Stimulated activated CD8-positive, alpha-beta memory T cell treated with anti-CD3 and anti-CD28 coated beads, Interleukin-7, amount 100 ng/mL, for 1 hour (primary cell): ENCODE measurements at regions not wholly inside any gene's neighbourhood (a gene's known extent, or its start where the extent isn't known, plus 50 kb on each side); places are given as distances from the start of the nearest gene placed in this dataset.

Experiments
- DNase-seq, 2 donors: peaks; one replicate each; pipeline ENCODE4 v3.0.0-alpha.2; 2020; ENCODE audit warnings: low read depth in 2 of 2

- no peak for DNase-seq
Observed at GRCh38 chr11:116184763-116185162, 588.0 kb downstream of the BUD13 start.

GRCh38 chr11:116182356-116182966, 590.3 kb downstream of the BUD13 start:
- DNase-seq, result no peak

GRCh38 chr11:116180806-116181600, 591.8 kb downstream of the BUD13 start:
- DNase-seq, result no peak

GRCh38 chr11:116179401-116179800, 593.4 kb downstream of the BUD13 start:
- no peak for DNase-seq

GRCh38 chr11:116177521-116178210, 595.1 kb downstream of the BUD13 start:
- no peak for DNase-seq

- DNase-seq, result no peak
Observed at GRCh38 chr11:116176484-116177005, 596.2 kb downstream of the BUD13 start.

- DNase-seq, result no peak
Observed at GRCh38 chr11:116175707-116176106, 597.1 kb downstream of the BUD13 start.

GRCh38 chr11:116173941-116174911, 598.6 kb downstream of the BUD13 start:
- no peak for DNase-seq

GRCh38 chr11:116173506-116173905, 599.3 kb downstream of the BUD13 start:
- DNase-seq, result no peak

- no peak for DNase-seq
Observed at GRCh38 chr11:116172851-116173250, 599.9 kb downstream of the BUD13 start.

- DNase-seq, result no peak
Observed at GRCh38 chr11:116172156-116172555, 600.6 kb downstream of the BUD13 start.

- DNase-seq, result no peak
Observed at GRCh38 chr11:116171271-116172140, 601.3 kb downstream of the BUD13 start.

- no peak for DNase-seq
Observed at GRCh38 chr11:116170526-116171120, 602.2 kb downstream of the BUD13 start.

- DNase-seq, result no peak
Observed at GRCh38 chr11:116169776-116170175, 603.0 kb downstream of the BUD13 start.

GRCh38 chr11:116168459-116168787, 604.4 kb downstream of the BUD13 start:
- no peak for DNase-seq

GRCh38 chr11:116167706-116168458, 604.9 kb downstream of the BUD13 start:
- no peak for DNase-seq

- DNase-seq, result no peak
Observed at GRCh38 chr11:116166573-116167465, 606.0 kb downstream of the BUD13 start.

- no peak for DNase-seq
Observed at GRCh38 chr11:116164843-116165242, 607.9 kb downstream of the BUD13 start.
